GM18858 (cell line): ENCODE measurements at regions not wholly inside any gene's neighbourhood (a gene's known extent, or its start where the extent isn't known, plus 50 kb on each side); places are given as distances from the start of the nearest gene placed in this dataset.
"Not testable (repeated sequence)": the region's sequence is repeated elsewhere in the genome, so short reads cannot be mapped to it uniquely, and the experiment has no call there.

ENCODE experiments used
- ATAC-seq: cut with Tn5 transposase; IDR thresholded peaks from one replicate; pipeline ENCODE4 v1.9.1; 2021; ENCODE audit not compliant: unreplicated experiment

DNA sequence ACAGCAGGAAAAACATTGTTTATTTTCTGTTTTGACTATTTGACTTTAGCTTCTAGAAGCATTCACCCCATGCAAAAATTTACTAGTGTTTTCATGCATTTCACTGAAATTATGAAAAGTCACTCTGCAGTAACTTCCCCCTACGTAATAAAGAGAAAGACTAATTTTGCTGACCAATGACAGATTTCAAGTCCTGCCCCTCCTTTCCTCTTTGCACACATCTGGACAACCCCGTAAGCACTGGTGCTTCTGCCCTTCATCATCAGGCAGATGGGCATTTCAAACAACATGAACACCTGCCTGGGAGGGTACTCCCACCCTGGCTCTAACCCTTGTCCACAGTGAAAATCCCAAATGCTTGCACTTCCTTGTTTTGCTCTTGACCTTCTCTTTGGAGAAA, 815.0 kb upstream of the ID2 start:
- no peak for ATAC-seq

DNA sequence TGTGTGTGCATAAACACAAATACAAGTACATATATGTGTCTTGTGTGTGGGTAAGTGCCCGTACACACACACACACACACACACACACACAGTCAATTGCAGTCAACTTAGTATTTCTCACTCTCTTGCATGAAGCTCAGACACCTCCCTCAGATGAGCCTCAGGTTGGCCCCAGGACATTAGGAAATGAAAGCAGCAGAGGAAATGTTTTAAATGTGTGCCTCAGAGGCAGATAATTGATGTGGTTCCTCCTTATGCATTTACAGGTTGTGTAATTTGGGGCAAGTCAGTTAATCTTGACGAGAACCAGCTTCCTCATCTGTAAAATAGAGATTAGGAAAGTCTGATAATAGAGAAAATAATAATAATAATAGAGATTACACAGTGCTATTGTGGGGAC, 814.0 kb upstream of the ID2 start:
- ATAC-seq, result no peak

DNA sequence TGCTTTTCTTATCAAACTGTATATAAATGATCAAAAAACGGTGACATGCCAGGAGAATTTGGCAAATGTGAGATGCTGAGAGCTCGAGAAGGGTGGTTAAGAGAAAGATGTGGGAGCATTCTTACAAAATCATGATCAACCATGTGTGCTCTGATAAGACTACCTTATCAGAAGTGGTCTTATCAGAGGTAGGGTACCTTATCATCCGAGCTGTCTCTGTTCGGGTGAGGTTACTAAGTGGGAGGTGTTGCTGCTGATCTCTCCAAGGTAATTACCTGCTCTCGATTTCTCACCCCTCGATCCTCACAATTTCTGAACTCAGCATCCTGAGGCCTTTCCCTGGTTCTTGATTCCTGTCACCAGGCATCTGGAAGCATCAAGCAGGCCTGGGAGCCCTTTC, 813.0 kb upstream of the ID2 start:
- no peak for ATAC-seq

DNA sequence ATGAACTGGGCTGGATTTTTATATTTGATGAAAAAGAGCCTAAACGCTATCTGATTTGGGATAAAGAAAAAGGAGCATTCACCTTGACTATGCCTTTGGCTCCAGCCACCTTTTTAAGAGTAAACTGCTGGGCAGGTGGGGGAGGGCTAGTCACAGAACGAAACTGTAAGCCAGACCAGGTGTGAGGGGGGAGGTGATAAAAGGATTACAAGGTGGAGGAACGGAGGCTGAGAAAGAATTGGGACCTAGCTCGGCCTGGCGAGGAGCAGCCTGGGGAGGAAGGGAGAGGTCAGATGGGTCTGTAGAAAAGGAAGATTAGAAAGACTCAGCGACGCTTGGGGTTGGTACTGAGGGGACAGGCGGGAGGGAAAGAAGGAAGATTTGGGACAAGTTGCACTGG, 805.4 kb upstream of the ID2 start:
- not testable (repeated sequence) for ATAC-seq

DNA sequence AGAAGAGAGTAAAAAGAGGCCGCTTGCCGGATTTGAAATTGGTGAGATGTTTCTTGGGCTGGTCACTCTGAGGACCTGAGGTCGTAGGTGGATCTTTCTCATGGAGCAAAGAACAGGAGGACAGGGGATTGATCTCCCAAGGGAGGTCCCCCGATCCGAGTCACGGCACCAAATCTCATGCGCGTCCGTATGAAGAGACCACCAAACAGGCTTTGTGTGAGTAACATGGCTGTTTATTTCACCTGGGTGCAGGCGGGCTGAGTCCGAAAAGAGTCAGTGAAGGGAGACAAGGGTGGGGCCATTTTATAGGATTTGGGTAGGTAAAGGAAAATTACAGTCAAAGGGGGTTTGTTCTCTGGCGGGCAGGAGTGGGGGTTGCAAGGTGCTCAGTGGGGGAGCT, 803.6 kb upstream of the ID2 start:
- not testable (repeated sequence) for ATAC-seq

DNA sequence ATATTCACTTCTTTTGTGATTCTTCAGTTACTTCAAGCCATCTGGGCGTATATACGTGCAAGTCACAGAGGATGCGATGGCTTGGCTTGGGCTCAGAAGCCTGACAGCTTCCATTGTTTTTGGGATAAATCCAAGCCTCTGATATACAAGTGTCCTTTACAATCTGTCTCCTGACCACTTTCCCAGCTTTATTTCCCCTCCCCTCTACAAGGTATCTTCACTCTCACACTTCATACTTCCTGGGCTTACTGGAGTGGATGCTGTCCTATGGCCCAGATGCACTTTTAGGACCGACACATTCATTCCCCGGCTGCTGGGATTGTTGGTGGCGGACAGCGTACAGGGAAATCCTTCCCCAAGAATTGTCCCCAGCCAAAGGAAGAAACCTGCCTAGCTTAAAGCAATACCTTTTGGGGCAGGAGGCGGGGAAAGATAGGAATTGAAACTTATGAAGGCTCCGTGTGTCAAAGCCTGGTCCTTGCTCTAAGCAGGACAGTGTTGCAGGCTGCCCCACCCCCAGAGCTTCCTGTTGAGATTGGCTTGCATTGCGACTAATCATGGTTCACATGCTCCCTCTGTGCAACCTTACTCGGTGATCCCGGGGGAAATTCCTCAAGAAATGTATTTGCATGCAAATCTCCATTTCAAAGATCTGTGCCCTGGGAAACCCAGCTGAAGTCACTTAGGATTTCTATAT, 802.9 kb upstream of the ID2 start:
- no peak for ATAC-seq

DNA sequence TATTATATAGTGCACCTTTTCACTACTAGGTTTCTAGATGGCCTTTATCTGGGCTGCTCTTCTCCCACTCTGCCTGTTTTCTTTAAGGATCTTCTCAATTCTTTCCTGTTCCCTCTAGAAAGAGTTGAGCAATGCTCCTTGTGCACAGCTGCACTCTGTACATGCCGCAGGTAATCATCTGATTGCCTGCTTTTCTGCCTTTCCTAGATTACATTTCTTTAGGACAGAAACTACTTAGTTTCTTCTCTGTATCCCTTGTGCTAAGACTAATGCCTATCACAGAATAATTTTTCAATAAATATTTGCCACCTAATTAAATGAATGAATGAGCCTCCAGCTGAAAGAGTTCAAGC, 802.4 kb upstream of the ID2 start:
- ATAC-seq, result no peak

DNA sequence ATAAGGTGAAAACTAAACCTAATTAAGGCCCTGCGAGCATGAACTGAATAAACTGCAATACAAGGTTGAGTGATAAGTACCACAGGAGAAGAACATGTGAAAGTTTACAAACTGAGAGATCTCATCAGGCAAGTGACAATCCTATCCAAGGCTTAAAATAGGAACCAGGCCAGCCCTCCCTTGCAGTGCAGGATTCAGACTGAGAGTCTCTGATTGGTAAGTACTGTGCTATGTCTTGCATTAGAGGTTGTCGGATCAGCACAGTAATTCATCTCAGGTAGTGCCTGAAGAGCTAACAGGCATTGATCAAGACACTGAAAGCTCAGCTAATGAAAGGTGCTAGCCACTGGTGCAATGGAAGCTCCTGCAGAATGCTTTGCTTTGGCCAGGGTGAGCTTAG, 801.7 kb upstream of the ID2 start:
- no peak for ATAC-seq

DNA sequence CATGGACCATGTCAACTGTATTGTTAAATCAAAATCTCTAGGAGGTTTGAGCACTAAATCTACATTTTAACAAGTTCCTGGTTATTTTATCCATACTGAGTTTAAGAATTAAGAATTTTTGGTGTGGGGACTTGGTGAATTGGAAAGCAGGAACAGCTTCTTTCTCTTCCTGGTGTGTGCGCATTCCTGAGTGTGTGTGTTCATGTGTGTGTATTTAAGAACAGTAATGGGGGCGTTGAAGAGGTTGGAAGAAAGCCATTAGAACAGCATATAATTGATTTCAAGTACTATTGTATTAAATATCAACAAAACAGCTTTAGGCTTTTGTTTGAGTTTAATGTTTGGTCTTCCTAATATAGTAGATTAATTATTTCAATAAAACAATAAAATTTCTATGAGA, 801.3 kb upstream of the ID2 start:
- ATAC-seq, result no peak

DNA sequence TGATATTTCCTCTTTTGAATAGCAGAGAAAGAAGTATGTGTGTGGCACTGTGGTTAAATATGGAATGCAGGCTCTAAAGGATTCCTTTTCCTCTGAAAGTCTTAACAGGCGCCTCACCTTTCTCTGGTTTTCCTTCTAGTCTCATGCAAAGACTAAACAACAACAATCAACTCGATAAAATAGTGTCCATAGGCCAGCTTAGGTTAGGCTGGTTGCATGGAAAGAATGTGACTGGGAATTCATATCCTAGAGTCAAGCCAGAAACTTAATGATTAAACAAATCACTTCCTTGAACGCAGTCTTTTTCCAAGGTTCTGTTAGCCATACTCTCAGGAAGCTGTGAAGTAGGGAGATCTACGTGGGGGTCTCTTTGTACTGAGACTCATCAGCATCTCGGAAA, 800.8 kb upstream of the ID2 start:
- no peak for ATAC-seq

DNA sequence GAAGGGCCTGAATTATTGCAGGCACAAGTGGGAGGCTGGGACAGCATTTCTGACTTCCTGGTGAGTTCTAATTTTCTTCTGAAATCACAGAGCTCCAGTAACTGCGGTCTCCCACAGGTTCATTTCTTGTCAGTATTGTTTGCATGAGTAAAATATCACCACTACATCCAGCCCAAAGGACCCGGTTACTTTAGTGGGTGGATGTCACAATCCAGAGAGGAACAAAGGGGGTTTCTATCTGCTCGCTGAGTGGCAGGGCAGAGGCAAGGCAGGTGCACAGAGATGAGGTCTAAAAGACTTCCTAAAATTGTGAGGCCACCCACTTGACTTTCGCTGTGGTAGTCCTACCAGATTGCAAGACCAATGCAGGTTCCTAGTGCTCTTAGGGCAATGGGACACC, 800.4 kb upstream of the ID2 start:
- ATAC-seq, result no peak

DNA sequence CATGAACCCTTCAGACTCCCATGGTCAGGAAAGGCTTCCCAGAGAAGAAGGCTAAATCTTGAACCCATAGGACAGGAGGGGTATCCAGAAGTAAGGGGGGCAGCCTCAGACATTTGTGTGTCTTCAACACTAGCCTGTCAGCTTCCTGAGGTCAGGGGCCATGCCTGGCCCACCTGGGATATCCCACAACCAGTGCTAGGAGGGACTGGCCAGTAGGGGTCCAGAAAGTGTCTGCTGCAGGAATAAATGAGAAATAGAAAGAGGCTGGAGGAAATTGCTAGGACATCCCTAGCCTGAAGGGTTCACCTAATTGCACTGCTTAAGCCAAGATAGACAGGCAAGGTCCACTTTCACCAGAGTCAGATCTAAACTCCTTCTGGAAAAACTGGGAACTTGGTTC, 799.6 kb upstream of the ID2 start:
- no peak for ATAC-seq

DNA sequence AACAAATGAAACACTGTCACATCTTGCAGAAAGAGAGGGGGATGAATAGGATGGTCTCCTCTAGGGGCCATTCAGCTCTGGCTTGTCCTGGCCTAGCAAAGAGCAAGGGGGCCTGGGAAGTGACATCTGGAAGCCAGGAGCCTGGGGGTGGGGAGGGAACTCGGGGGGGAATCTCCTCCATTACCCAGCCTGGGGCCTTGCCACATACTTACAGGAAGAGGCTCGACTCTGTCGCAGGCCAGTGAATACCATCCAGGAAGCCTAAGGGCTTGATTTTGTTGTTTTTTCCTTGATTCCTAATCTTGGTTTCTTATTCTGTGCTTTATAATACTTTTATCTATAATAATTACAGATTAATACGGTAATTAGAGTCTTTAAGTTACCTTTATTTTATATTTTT, 797.5 kb upstream of the ID2 start:
- ATAC-seq, result no peak

DNA sequence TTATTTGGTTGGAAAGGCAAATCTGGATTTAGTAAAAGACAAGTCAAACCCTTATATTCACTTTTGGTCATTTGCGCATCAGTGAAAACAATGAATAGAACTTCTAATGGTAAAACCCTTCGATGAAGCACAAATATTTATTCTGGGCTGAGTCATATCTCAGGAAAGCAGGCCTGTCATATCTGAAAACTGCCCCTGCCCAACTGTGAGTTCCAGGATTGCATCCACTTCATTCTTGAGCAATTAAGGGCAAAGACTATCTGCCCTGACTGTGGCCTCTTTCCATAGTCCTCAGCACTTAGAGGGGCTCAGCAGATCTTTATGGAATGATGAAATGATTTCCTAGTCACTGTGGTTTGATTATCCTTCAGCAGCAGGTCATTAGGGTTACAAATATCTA, 795.2 kb upstream of the ID2 start:
- no peak for ATAC-seq

DNA sequence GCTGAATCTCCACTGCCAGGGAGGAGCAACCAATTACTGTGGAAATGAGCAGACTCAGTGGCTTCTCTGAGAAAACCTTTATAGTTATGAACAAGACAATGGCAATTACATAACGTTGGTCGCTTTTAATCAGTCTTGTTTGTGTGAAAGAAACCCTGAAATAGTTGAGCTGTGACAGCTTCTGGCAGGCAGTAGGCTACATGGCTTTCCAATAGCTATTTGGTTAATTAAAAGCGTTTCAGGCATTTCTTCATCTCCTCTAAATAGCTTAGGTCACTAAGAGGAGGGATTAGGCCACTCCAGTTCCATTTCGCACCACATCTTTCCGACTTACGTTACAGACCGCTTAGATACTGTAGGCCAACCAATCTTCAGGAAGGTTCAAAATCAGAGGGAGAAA, 794.4 kb upstream of the ID2 start:
- no peak for ATAC-seq

DNA sequence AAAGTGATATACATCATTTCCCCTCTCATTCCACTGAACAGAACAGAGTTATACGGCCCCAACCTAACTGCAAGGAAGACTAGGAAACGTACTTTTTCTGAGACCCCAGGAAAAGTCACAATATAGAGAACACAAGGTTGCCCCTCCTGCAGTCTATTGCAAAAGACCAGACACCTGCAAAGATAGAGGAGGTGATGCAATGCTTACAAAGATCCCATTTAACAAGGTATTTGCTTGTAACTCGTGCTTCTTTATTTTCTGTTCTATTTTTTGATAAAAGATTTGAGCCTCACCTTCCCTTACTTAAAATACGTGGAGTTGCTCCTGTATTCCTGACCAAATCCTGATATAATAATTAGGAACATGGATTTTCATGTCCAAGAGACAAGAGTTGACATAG, 793.0 kb upstream of the ID2 start:
- no peak for ATAC-seq

DNA sequence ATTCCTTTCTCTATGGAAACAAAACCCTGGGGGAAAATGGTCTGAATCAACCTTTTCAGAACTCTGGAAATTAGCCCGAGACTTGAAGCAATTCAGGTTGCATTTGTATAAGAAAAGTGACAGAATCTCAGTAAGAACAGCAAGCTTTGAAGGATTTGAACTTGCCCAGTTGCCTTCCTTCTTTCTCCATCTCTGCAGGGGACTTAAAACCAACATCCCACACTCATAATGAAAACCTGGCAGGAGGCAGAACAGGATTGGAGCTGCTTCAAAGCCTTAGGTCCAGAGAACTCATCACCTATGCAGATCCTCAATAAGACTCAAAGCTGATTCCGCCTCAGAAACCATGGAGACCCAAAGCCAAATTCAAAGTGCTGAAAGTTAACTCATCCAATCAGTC, 790.5 kb upstream of the ID2 start:
- no peak for ATAC-seq

DNA sequence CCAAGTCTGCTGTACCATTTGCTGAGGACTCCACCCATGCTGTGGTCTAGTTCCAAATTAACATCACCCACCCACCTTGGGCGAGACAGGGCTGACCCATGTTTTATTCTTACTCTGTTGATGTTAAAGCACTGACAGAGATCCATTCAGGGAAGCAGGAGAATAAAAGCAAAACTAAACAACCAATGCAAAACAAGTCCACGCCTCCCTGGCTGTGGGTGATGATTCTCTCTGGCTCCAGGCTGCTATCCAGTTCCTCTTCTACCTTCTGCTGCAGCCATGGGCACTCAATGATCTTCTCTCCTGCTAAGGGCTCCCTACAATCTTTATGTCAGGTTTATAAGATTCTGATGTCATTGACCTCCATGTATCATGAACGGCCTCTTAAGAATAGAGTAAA, 786.6 kb upstream of the ID2 start:
- ATAC-seq, result no peak

DNA sequence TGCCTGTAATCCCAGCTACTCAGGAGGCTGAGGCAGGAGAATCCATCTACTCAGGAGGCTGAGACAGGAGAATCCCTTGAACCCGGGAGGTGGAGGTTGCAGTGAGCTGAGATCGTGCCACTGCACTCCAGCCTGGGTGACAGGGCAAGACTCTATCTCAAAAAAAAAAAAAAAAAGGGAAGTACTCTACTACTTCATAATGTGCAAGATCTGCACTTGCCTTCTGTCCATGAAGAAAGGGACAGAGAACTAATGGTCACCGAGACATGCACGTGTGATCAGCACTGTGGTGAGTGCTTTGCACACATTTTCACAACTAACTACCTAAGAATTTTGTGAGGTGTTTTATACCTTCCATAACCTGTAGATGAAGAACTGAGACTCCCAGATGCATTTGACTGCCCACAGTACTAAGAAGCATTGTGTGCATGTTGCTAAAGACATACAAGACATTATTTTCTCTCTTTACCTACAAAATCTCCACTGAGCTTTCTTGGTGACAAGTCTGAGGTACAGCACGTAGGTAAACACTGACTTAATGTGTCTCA, 784.8 kb upstream of the ID2 start:
- ATAC-seq, result no peak

DNA sequence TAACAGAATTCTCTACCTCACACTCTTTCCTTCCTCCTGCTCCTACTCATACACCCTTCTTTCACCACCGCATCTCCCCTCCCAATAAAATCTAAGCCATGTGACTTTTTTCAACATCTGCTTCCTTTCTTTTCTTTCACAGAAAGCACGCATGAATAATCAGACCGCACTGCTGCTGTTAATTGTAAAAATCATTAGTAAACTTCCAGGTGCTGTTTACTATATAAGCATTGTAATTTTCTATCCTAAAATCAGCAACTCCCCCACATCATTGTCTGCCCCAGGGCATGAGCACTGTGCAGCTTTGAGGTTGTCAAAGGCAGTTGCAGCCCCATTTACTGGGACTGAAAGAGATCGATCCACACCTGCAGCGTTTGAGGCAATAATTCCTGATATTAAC, 782.6 kb upstream of the ID2 start:
- ATAC-seq, result no peak

DNA sequence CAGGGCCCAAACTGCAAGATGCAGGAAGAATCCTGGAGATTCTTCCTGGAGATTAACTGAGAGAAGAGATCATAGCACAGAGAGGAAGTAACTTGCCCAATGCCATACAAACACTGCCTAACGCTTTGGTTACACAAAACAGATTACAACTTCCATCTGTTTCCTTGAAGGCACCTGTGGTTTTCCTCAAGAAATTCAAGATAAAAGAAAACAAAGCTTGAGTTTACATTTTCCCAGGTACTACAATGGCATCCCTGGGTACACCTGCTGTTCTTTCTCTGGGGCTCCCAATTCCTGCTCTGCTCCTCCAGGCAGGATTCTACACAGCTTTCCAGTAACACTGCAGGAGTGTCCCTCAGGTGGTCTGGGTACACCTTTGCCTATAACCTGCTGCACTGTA, 781.9 kb upstream of the ID2 start:
- no peak for ATAC-seq

DNA sequence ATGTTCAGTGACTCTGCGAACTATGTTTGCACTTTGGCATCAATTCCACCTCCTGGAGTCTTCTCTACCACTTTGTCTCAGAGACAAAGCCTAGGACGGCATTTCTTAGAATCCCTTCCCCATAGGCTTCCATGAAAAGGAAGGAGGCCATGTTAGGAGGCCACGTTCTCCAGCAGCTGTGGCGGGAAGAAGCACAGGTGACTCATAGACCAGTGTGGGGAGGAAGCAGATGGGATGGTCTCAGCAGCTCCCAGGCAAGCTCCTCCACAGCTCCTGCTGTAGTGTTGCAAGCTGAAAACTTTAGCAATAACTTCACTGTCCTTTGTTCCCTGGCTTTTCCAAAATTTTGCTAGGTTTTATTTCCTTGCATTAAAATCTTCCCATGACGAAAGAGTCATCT, 781.3 kb upstream of the ID2 start:
- no peak for ATAC-seq

DNA sequence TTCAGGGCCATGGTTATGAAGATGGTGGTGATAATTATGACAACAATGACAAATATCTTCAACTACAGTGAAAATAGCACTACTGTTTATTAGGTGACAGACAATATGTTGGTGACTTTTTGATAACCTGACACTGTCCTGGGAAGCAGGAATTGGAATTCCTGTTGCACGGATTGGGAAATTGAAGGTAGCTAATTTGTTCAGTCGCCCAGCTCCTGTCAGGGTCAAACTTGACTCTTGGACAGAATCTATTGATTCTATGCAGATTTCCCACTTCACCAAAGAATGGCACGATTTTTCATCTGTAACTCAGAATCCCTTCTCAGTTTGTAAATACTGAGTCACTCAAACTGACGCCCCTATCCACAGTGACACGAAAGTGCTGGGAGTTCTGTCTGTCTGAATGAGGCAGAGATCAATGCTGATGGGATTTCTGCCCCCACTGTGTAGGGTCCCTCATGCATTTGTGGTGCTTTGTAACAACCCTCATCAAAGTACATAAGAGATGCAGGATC, 779.5 kb upstream of the ID2 start:
- no peak for ATAC-seq
